Loucy (cell line): ENCODE measurements at regions not wholly inside any gene's neighbourhood (a gene's known extent, or its start where the extent isn't known, plus 50 kb on each side); places are given as distances from the start of the nearest gene placed in this dataset.

ENCODE experiments used
- H2AFZ ChIP-seq: fragments of 200-600 bp; sonication (generic); 2 replicates; pipeline ENCODE4 v1.6.0; 2016; ENCODE audit warnings: antibody characterized with exemption, mild to moderate bottlenecking, low read length, moderate library complexity
- H3F3A ChIP-seq: fragments of 200-600 bp; 2 replicates; pipeline ENCODE4 v1.6.0; 2016; ENCODE audit warnings: antibody characterized with exemption, low read depth, mild to moderate bottlenecking
- H3K27me3 ChIP-seq: fragments of 200-600 bp; sonication (generic); 2 replicates; pipeline ENCODE4 v1.6.1; 2014; ENCODE audit warnings: low read length, mild to moderate bottlenecking; ENCODE audit not compliant: insufficient read depth, poor library complexity, severe bottlenecking
- H3K36me3 ChIP-seq: fragments of 200-600 bp; sonication (generic); 2 replicates; pipeline ENCODE4 v1.6.1; 2016; ENCODE audit warnings: low read length; ENCODE audit not compliant: insufficient read depth
- H3K4me1 ChIP-seq: fragments of 200-600 bp; sonication (generic); 2 replicates; pipeline ENCODE4 v1.5.1; 2014; ENCODE audit warnings: low read length, mild to moderate bottlenecking; ENCODE audit not compliant: insufficient read depth, poor library complexity, severe bottlenecking
- H3K4me2 ChIP-seq: fragments of 200-600 bp; sonication (generic); 2 replicates; pipeline ENCODE4 v1.6.0; 2014; ENCODE audit warnings: antibody characterized with exemption, low read length, low read depth, mild to moderate bottlenecking; ENCODE audit not compliant: poor library complexity, severe bottlenecking
- H3K4me3 ChIP-seq: fragments of 200-600 bp; sonication (generic); 2 replicates; pipeline ENCODE4 v1.5.1; 2014; ENCODE audit warnings: low read length, mild to moderate bottlenecking, mixed read lengths; ENCODE audit not compliant: poor library complexity, severe bottlenecking
- H3K79me2 ChIP-seq: fragments of 200-600 bp; sonication (generic); 2 replicates; pipeline ENCODE4 v1.6.1; 2014; ENCODE audit warnings: low read length; ENCODE audit not compliant: insufficient read depth
- H3K9ac ChIP-seq: fragments of 200-600 bp; sonication (generic); 2 replicates; pipeline ENCODE4 v1.6.0; 2014; ENCODE audit warnings: mild to moderate bottlenecking, low read depth, low read length, moderate library complexity; ENCODE audit not compliant: poor library complexity, severe bottlenecking
- H3K9me2 ChIP-seq: fragments of 200-600 bp; sonication (generic); replicated peaks from 2 replicates; pipeline ENCODE4 v1.6.1; 2016; ENCODE audit warnings: low read depth, low read length, mixed read lengths
- H3K9me3 ChIP-seq: fragments of 200-600 bp; sonication (generic); 2 replicates; pipeline ENCODE4 v1.6.1; 2014; ENCODE audit warnings: mild to moderate bottlenecking, antibody characterized with exemption, low read length, low read depth; ENCODE audit not compliant: insufficient read depth
- H4K20me1 ChIP-seq: fragments of 200-600 bp; sonication (generic); 2 replicates; pipeline ENCODE4 v1.6.0; 2014; ENCODE audit warnings: antibody characterized with exemption, low read length, mild to moderate bottlenecking; ENCODE audit not compliant: insufficient read depth, poor library complexity, severe bottlenecking
- CTCF ChIP-seq: fragments of 200-600 bp; sonication (generic); conservative IDR thresholded peaks from 2 replicates; pipeline ENCODE4 v1.5.1; 2014; ENCODE audit warnings: mild to moderate bottlenecking, antibody characterized with exemption, low read length
- EZH2phosphoT487 ChIP-seq: fragments of 200-600 bp; IDR thresholded peaks from 2 replicates; pipeline ENCODE4 v1.6.1; 2018; ENCODE audit warnings: antibody characterized with exemption, mild to moderate bottlenecking, moderate library complexity, borderline replicate concordance

- H3K9ac ChIP-seq, result no peak overlapping the region
- H3K4me1 ChIP-seq, result peaks cover 4% of the 10 kb centered on the region
- no peaks in the 10 kb centered on the region for H3K79me2 ChIP-seq
- H3K4me2 ChIP-seq, result no peak overlapping the region
- no peaks in the 10 kb centered on the region for H3K27me3 ChIP-seq
- H3K4me3 ChIP-seq, result no peak overlapping the region
- H3F3A ChIP-seq, result no peaks in the 10 kb centered on the region
- no peaks in the 10 kb centered on the region for H3K9me3 ChIP-seq
- TF ChIP-seq EZH2phosphoT487 (no peak), CTCF (no peak)
- no peaks in the 10 kb centered on the region for H3K9me2 ChIP-seq
- no peak overlapping the region for H2AFZ ChIP-seq
- H3K36me3 ChIP-seq, result no peaks in the 10 kb centered on the region
- H4K20me1 ChIP-seq, result no peaks in the 10 kb centered on the region
Measured at GRCh38 chr9:92185096-92185495, 69.9 kb upstream of the SPTLC1 start.

GRCh38 chr9:92184041-92184564 is 68.9 kb upstream of the SPTLC1 start:
- H3K4me3 ChIP-seq, result no peak overlapping the region
- H3K79me2 ChIP-seq, result no peaks in the 10 kb centered on the region

GRCh38 chr9:92183449-92183848 is 68.2 kb upstream of the SPTLC1 start:
- Histone ChIP-seq H3K4me1 (peaks cover 4% of the 10 kb centered on the region), H3F3A (no peaks in the 10 kb centered on the region), H3K4me2 (no peak overlapping the region), H3K9ac (no peak overlapping the region), H2AFZ (no peak overlapping the region), H3K36me3 (no peaks in the 10 kb centered on the region), H3K4me3 (no peak overlapping the region), H3K27me3 (no peaks in the 10 kb centered on the region), H3K79me2 (no peaks in the 10 kb centered on the region), H4K20me1 (no peaks in the 10 kb centered on the region), H3K9me3 (no peaks in the 10 kb centered on the region), H3K9me2 (no peaks in the 10 kb centered on the region)
- TF ChIP-seq EZH2phosphoT487, result no peak
- no peak for TF ChIP-seq CTCF

More at GRCh38 chr9:92184041-92184564, 68.9 kb upstream of the SPTLC1 start:
- H3K27me3 ChIP-seq, result no peaks in the 10 kb centered on the region
- no peak overlapping the region for H3K9ac ChIP-seq
- H3F3A ChIP-seq, result no peaks in the 10 kb centered on the region
- H3K9me2 ChIP-seq, result no peaks in the 10 kb centered on the region
- TF ChIP-seq EZH2phosphoT487, result no peak
- TF ChIP-seq CTCF, result no peak
- no peak overlapping the region for H3K4me2 ChIP-seq
- H4K20me1 ChIP-seq, result no peaks in the 10 kb centered on the region
- no peaks in the 10 kb centered on the region for H3K36me3 ChIP-seq
- H2AFZ ChIP-seq, result no peak overlapping the region
- peaks cover 4% of the 10 kb centered on the region for H3K4me1 ChIP-seq
- H3K9me3 ChIP-seq, result no peaks in the 10 kb centered on the region
